ENCODE measurements at regions not wholly inside any gene's neighbourhood (a gene's known extent, or its start where the extent isn't known, plus 50 kb on each side); places are given as distances from the start of the nearest gene placed in this dataset.

- ChIA-PET RAD21 (ENCODE audit: unreplicated experiment) (no interaction called here), SMC1A (ENCODE audit: uncharacterized antibody, unreplicated experiment) (no interaction called here), CTCF (no interaction called here), POLR2A (no interaction called here)
- TF ChIP-seq ESRRA (IDR thresholded peaks at IDR 0.05; ENCODE audit: low read length) (no peak), ETV6 (conservative IDR thresholded peaks at IDR 0.05 in 1 of 2, IDR thresholded peaks at IDR 0.05 in 1 of 2; ENCODE audit: borderline replicate concordance in 1 of 2, low read depth in 1 of 2) (no peak), ZNF24 (IDR thresholded peaks at IDR 0.05) (no peak), CREB1 (IDR thresholded peaks at IDR 0.05; ENCODE audit: low read depth) (no peak), SPI1 (IDR thresholded peaks at IDR 0.05; ENCODE audit: borderline replicate concordance, insufficient read depth, low read depth, low read length) (no peak), FOXK2 (IDR thresholded peaks at IDR 0.05) (no peak), HCFC1 (IDR thresholded peaks at IDR 0.05; ENCODE audit: low read length) (no peak), SMC3 (IDR thresholded peaks at IDR 0.05; ENCODE audit: borderline replicate concordance, low read length) (no peak), NRF1 (conservative IDR thresholded peaks at IDR 0.05; ENCODE audit: low read depth, low read length) (no peak), ZBTB11 (CRISPR knock-in tag; IDR thresholded peaks at IDR 0.05) (no peak)
- FAIRE-seq (no peak), ATAC-seq (no peak), DNase-seq (ENCODE audit: low read depth, low spot score) (no peak)
- Histone ChIP-seq H3K27me3 (replicated peaks in 1 of 2; ENCODE audit: control insufficient read depth in 2 of 2, insufficient read depth in 2 of 2, low read length in 1 of 2) (no peaks in the 10 kb centered on the region), H4K20me1 (ENCODE audit: control insufficient read depth, insufficient read depth) (no peaks in the 10 kb centered on the region), H3K79me2 (ENCODE audit: control insufficient read depth, insufficient read depth, low read length) (no peaks in the 10 kb centered on the region), H3K4me3 (no peak overlapping the region), H3K9me3 (replicated peaks; ENCODE audit: control insufficient read depth, insufficient read depth, low read length) (no peaks in the 10 kb centered on the region; the same call in 2 of the 3 replicates), H3K9ac (ENCODE audit: control insufficient read depth, insufficient read depth, low read length) (no peak overlapping the region), H2AFZ (ENCODE audit: control insufficient read depth, low read depth, low read length) (no peak overlapping the region), H3K36me3 (ENCODE audit: control insufficient read depth in 2 of 2, insufficient read depth in 2 of 2, low read length in 1 of 2) (no peaks in the 10 kb centered on the region), H3K4me2 (ENCODE audit: control insufficient read depth, insufficient read depth) (no peak overlapping the region), H3K4me1 (ENCODE audit: control insufficient read depth, insufficient read depth, low read length) (no peaks in the 10 kb centered on the region), H3K27ac (ENCODE audit: control insufficient read depth, insufficient read depth) (no peak overlapping the region)
- BruUV-seq (replicated peaks), result no TSS peak
- in situ Hi-C loops (cut with MboI) (no loop called here), intact Hi-C loops (cut with micrococcal nuclease; ENCODE audit: unreplicated experiment) (no loop called here)
- 19% methylated on average over 3 of the region's 3 CpGs for WGBS (ENCODE audit: insufficient coverage, insufficient replicate concordance, low lambda C conversion rate, missing lambda C conversion rate)
Observed at GRCh38 chr18:61662726-61663125, 230.1 kb downstream of the RNF152 start.
